HFF-Myc (cell line): ENCODE measurements at regions not wholly inside any gene's neighbourhood (a gene's known extent, or its start where the extent isn't known, plus 50 kb on each side); places are given as distances from the start of the nearest gene placed in this dataset.

Source experiments
- DNase-seq: peaks from one replicate; pipeline ENCODE4 v3.0.0-alpha.2; 2011; ENCODE audit warnings: low read depth; ENCODE audit errors: extremely low read depth
- H3K4me3 ChIP-seq: replicated peaks from 2 replicates; pipeline ENCODE4 v1.5.1; 2011; ENCODE audit warnings: low read depth, mild to moderate bottlenecking, control low read depth, low read length
- TF ChIP-seq, protein P1 (sequence below): IDR thresholded peaks from 2 replicates; pipeline ENCODE4 v1.5.1; 2012; ENCODE audit warnings: mild to moderate bottlenecking, low read depth, low read length, control low read depth; ENCODE audit errors: missing control alignments

DNA sequence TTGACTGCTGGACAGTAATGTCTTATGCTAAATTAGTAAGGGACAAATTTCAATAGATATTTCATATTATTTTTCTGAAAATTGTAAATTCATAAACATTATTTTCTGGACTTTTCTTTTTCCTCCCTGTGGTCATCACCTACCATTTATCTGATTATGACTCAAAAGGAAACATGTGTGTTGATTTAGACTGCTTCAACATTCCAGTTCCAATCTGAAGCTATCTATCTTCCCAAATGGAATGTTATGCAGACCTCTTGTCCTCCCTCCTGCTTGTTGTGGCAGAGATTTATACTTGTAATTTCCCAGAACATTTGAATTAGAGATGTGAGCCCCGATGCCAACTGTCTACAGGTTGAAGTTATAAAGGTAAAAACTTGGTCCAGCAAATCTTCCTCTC lies 803.4 kb downstream of the TUSC7 start:
- no peak overlapping the region for H3K4me3 ChIP-seq
- TF ChIP-seq, protein P1, sequence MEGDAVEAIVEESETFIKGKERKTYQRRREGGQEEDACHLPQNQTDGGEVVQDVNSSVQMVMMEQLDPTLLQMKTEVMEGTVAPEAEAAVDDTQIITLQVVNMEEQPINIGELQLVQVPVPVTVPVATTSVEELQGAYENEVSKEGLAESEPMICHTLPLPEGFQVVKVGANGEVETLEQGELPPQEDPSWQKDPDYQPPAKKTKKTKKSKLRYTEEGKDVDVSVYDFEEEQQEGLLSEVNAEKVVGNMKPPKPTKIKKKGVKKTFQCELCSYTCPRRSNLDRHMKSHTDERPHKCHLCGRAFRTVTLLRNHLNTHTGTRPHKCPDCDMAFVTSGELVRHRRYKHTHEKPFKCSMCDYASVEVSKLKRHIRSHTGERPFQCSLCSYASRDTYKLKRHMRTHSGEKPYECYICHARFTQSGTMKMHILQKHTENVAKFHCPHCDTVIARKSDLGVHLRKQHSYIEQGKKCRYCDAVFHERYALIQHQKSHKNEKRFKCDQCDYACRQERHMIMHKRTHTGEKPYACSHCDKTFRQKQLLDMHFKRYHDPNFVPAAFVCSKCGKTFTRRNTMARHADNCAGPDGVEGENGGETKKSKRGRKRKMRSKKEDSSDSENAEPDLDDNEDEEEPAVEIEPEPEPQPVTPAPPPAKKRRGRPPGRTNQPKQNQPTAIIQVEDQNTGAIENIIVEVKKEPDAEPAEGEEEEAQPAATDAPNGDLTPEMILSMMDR = no peak
- DNase-seq = no peak

DNA sequence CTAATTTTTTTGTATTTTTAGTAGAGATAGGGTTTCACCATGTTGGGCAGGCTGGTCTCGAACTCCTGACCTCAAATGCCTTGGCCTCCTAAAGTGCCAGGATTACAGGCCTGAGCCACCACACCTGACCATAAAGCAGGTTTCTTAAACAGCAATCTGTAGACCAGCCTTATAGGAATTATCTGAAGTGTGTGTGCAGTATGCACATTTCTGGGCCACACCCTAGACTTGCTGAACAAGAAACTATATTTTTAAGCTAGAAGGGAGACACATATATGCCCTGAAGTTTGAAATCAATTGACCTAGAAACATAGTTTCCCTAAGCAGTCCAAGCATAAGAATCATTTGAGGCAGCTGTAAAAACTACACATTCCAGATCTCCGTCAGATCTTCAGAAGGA lies 805.7 kb downstream of the TUSC7 start:
- no peak for DNase-seq
- H3K4me3 ChIP-seq = no peak overlapping the region
- TF ChIP-seq, protein P1 = no peak

DNA sequence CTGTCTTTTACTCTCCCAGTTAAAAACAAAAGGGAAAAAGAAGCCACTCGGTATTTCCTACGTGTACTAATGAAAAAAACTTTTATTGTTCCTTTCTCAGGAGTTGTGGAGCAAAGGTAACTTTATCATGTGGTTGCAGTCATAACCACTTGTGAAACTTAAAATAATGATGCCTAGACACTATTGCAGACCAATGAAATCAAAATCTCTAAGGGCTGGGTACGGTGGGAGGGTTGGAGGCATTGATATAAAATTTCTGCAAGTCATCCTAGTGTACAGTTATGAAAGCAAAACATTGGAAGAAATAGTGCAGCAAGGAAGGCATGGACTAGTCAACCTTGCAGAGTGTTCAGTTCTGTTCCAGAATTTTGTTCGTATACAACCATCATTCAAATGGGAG lies 808.8 kb downstream of the TUSC7 start:
- H3K4me3 ChIP-seq = no peak overlapping the region
- TF ChIP-seq, protein P1 = no peak
- no peak for DNase-seq

DNA sequence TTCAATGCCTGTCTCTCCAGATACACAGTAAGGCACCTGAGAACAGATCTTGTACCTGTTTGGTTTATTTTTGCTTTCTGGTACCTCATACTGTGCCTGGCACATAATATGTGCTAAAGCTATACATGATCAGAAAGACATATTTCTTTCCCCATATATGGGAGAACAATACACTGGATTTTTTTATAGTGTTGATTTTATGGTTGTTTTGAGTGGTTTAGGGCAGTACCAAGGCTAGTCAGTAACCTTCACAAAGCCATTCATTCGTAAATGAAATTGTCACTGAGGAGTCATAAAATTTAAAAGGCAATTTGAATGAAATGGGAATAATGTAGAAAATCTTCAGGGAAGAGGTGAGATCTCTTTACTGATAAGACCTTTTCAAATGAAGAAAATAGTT lies 810.2 kb downstream of the TUSC7 start:
- DNase-seq = no peak
- no peak overlapping the region for H3K4me3 ChIP-seq
- TF ChIP-seq, protein P1 = no peak

DNA sequence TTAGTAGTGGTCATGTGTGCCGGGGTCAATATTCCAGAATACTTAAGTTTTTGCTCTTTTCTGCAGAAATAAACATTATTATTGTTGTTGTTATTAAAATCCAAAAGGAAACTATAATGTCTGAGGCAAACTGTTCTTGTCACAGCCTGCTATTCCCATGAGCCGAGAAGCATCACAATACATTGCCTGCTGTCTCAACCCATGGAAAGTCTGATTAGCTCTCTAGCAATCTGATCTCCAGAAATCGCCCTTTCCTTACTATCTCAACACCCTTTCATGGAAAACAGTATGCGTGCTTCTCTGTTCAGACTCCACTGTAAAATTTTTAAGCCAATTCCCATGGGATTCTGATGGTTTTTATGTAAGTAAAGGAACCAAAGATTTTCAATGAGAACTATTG lies 811.0 kb downstream of the TUSC7 start:
- TF ChIP-seq, protein P1 = no peak
- H3K4me3 ChIP-seq = no peak overlapping the region
- no peak for DNase-seq

DNA sequence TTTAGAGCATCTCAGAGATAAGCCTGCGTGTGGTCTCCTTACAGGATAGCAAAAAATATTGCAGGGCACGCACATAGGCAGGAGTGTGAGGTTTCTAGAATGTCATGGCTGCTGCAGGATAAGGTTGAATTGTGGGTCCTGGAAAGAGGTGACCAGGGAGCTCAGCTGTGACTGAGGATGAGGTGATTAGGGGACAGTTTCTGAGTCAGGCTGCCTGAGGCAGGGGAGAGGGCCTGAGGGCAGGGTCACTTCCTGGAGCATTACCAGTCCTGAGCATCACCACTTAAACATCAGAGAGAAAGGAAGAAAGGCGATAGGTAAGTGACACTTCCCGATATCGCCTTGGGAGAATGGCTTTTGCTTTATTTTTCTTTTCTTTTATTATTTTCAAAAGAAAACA lies 813.8 kb downstream of the TUSC7 start:
- DNase-seq = no peak
- no peak overlapping the region for H3K4me3 ChIP-seq
- TF ChIP-seq, protein P1 = no peak

DNA sequence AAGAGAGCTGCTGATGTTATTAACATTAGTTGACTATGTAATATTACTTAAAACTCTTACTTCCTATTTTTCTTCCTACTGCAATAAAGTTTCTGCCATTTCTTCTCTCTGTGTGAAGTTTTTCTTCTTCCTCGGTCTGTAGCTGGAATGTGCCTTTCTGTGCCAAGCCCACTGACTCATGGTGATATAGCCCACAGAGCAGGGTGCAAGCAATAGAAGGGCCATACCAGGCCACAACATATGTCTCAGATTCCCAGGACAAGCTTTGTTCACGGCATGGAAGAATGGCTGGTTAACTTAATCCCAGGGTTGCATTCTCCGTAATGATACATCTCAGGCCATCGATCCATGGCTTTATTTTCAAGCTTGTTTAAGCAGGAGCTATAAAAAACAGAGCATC lies 815.3 kb downstream of the TUSC7 start:
- no peak for DNase-seq
- no peak overlapping the region for H3K4me3 ChIP-seq
- TF ChIP-seq, protein P1 = no peak
